ENCODE measurements at regions not wholly inside any gene's neighbourhood (a gene's known extent, or its start where the extent isn't known, plus 50 kb on each side); places are given as distances from the start of the nearest gene placed in this dataset.

GRCh38 chr4:58247792-58248191, 1137.6 kb upstream of the IGFBP7 start:
- no peak for TF ChIP-seq CTCF (IDR thresholded peaks at IDR 0.05)
- TF ChIP-seq POLR2A (IDR thresholded peaks at IDR 0.05) = no peak
- no peak for TF ChIP-seq POLR2AphosphoS5 (IDR thresholded peaks at IDR 0.05)
